ENCODE measurements at regions not wholly inside any gene's neighbourhood (a gene's known extent, or its start where the extent isn't known, plus 50 kb on each side); places are given as distances from the start of the nearest gene placed in this dataset.

DNA sequence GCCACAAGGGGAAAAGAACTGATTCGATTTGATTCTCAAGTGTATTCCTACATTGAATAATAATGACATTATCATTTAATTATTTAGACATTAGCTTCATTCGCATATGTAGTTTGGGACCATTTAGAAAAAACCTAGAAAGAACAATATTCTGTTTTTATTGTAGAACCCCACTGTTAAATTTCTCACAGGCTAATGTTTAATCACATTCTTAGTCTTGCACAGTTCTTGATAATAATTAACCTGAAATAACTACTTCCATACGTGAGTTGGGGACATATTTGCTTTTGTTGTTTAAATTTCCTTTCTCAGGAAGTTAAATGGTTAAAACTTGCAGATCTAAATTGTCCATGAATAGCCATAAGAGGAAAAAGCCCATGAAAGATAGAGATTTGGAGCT, 275.2 kb downstream of the TFAP2B start:
- Mint-ChIP-seq H3K4me1 (ENCODE audit: low read depth) (no peaks in the 10 kb centered on the region), H3K27me3 (no peaks in the 10 kb centered on the region), H3K36me3 (ENCODE audit: low read depth) (no peaks in the 10 kb centered on the region), H3K27ac (no peak overlapping the region), H3K4me3 (no peak overlapping the region), H3K9me3 (no peaks in the 10 kb centered on the region)
- TF ChIP-seq, protein P1, sequence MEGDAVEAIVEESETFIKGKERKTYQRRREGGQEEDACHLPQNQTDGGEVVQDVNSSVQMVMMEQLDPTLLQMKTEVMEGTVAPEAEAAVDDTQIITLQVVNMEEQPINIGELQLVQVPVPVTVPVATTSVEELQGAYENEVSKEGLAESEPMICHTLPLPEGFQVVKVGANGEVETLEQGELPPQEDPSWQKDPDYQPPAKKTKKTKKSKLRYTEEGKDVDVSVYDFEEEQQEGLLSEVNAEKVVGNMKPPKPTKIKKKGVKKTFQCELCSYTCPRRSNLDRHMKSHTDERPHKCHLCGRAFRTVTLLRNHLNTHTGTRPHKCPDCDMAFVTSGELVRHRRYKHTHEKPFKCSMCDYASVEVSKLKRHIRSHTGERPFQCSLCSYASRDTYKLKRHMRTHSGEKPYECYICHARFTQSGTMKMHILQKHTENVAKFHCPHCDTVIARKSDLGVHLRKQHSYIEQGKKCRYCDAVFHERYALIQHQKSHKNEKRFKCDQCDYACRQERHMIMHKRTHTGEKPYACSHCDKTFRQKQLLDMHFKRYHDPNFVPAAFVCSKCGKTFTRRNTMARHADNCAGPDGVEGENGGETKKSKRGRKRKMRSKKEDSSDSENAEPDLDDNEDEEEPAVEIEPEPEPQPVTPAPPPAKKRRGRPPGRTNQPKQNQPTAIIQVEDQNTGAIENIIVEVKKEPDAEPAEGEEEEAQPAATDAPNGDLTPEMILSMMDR (IDR thresholded peaks at IDR 0.05), result no peak
- POLR2A ChIA-PET, result no interaction called here
- intact Hi-C loops (cut with micrococcal nuclease), result no loop called here
- no peak for DNase-seq
- ATAC-seq, result no peak
- CTCF ChIA-PET, result no interaction called here

DNA sequence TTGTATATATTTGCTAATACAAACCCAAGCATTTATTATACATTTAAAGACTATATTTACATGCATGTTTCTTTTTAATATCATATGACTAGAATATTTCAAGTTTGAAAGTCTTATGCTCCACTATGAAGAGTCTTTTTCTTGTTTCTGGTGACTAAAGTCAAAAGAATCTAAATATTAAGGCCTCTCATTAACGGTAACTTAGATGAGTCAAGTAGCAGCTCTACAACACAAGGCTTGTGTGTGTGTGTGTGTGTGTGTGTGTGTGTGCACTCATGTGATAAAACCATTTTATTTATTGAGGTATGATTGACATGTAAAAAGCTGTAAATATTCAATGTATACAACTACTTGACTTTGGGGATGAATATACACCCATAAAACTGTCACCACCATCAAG, 275.6 kb downstream of the TFAP2B start:
- no peaks in the 10 kb centered on the region for H3K4me1 Mint-ChIP-seq (ENCODE audit: low read depth)
- DNase-seq (no peak), ATAC-seq (no peak)
- H3K9me3 Mint-ChIP-seq, result no peaks in the 10 kb centered on the region
- TF ChIP-seq, protein P1 (IDR thresholded peaks at IDR 0.05), result no peak
- H3K36me3 Mint-ChIP-seq (ENCODE audit: low read depth), result no peaks in the 10 kb centered on the region
- POLR2A ChIA-PET, result no interaction called here
- no peaks in the 10 kb centered on the region for H3K27me3 Mint-ChIP-seq
- CTCF ChIA-PET, result no interaction called here
- H3K27ac Mint-ChIP-seq, result no peak overlapping the region
- intact Hi-C loops (cut with micrococcal nuclease), result no loop called here
- H3K4me3 Mint-ChIP-seq, result no peak overlapping the region

DNA sequence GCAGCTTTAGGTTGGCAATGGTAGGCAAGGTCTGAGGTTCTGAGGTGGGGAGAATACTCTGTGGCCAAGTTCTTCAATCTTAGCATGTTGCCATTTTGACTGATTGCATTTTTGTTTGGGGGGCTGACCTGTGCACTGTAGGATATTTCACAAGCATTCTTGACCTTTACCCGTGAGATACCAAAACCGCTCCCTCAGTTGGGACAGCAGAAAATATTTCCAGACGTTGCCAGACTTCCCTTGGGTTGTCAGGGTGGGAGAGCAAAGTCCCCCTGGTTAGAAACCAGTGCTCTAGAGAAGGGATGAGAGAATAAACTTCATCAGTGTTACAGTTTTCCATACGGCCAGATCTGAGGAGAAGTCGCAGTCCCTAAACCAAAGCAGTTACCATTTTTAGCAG, 279.6 kb downstream of the TFAP2B start:
- no peak overlapping the region for H3K27ac Mint-ChIP-seq
- no peaks in the 10 kb centered on the region for H3K27me3 Mint-ChIP-seq
- H3K9me3 Mint-ChIP-seq, result no peaks in the 10 kb centered on the region
- ChIA-PET POLR2A (no interaction called here), CTCF (no interaction called here)
- no peak overlapping the region for H3K4me3 Mint-ChIP-seq
- intact Hi-C loops (cut with micrococcal nuclease), result no loop called here
- TF ChIP-seq, protein P1 (IDR thresholded peaks at IDR 0.05), result no peak
- H3K4me1 Mint-ChIP-seq (ENCODE audit: low read depth), result no peaks in the 10 kb centered on the region
- DNase-seq (no peak), ATAC-seq (no peak)
- no peaks in the 10 kb centered on the region for H3K36me3 Mint-ChIP-seq (ENCODE audit: low read depth)

DNA sequence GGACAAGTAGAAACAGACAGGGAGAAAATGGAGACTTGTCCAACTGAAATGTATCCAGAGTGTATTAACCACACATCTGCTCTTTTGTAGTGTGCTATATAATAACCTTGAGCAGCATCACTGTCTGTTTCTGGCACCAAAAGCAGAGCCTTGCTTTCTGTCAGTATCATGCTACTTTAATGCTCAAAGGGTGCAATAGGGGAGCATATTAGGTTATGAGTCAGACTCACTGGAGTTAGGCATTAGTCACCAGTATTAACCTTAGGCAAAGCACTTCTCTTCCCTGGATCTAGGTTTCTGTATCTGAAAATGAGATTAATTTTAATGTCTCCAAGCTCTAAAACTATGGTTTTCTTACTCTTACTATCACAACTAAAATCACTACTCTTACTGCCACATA, 280.1 kb downstream of the TFAP2B start:
- ChIA-PET CTCF (no interaction called here), POLR2A (no interaction called here)
- Mint-ChIP-seq H3K27ac (no peak overlapping the region), H3K9me3 (no peaks in the 10 kb centered on the region), H3K27me3 (no peaks in the 10 kb centered on the region), H3K4me1 (ENCODE audit: low read depth) (no peaks in the 10 kb centered on the region), H3K4me3 (no peak overlapping the region), H3K36me3 (ENCODE audit: low read depth) (no peaks in the 10 kb centered on the region)
- intact Hi-C loops (cut with micrococcal nuclease), result no loop called here
- ATAC-seq (no peak), DNase-seq (no peak)
- TF ChIP-seq, protein P1 (IDR thresholded peaks at IDR 0.05), result no peak

DNA sequence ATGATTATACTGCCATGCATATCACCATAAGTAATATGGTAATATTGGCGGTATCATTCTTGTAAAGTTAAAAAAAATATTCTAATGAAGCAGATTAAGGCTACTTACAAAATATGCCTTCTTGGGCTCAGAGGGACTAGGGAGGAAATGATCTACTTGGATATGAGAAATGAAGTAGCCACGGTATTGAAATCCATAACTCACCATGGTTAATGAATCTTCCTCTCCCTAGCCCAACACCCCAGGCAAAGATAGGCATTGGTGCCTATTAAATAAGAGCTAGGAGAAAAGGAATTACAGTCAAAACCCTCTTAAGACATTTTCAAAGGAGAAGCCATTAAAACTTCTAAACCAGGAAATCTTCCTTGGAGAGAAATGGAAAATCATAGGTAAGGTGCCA, 280.5 kb downstream of the TFAP2B start:
- ATAC-seq (no peak), DNase-seq (no peak)
- Mint-ChIP-seq H3K4me1 (ENCODE audit: low read depth) (no peaks in the 10 kb centered on the region), H3K36me3 (ENCODE audit: low read depth) (no peaks in the 10 kb centered on the region), H3K27ac (no peak overlapping the region), H3K27me3 (no peaks in the 10 kb centered on the region), H3K4me3 (no peak overlapping the region), H3K9me3 (no peaks in the 10 kb centered on the region)
- intact Hi-C loops (cut with micrococcal nuclease), result no loop called here
- TF ChIP-seq, protein P1 (IDR thresholded peaks at IDR 0.05), result no peak
- ChIA-PET POLR2A (no interaction called here), CTCF (no interaction called here)
